SK-N-SH (cell line): ENCODE measurements at regions not wholly inside any gene's neighbourhood (a gene's known extent, or its start where the extent isn't known, plus 50 kb on each side); places are given as distances from the start of the nearest gene placed in this dataset.

Experiments
- CTCF ChIA-PET: fragments of 300-600, 350-600 bp; formaldehyde crosslinking; extraction: SDS; loops from one replicate; lab custom pipeline; 2021; lab: Yijun Ruan, JAX
- POLR2A ChIA-PET: fragments of 350-600 bp; sonication (Branson Sonifier 250); formaldehyde crosslinking; extraction: SDS; loops from one replicate; lab custom pipeline; 2020; ENCODE audit warnings: antibody characterized with exemption, inconsistent platforms; lab: Yijun Ruan, JAX
- DNase-seq: peaks from one replicate; pipeline ENCODE4 v3.0.0; 2012
- H2AFZ ChIP-seq: fragments of 200-600 bp; sonication (generic); 2 replicates; pipeline ENCODE4 v1.8.1; 2016; ENCODE audit warnings: antibody characterized with exemption, mild to moderate bottlenecking, low read depth
- H3F3A ChIP-seq: fragments of 200-600 bp; sonication (generic); replicated peaks from 2 replicates; pipeline ENCODE3; 2016; ENCODE audit warnings: antibody characterized with exemption, mild to moderate bottlenecking; ENCODE audit not compliant: insufficient read depth
- H3K27ac ChIP-seq, 2 experiments: fragments of 200-500 bp in 1 of 2; fragments of 200-600 bp in 1 of 2; sonication (Bioruptor generic) in 1 of 2; sonication (generic), shearing (Covaris generic) in 1 of 2; 2 replicates each; pipeline versions ENCODE4 v1.5.1 to v1.6.1; 2014 to 2016; ENCODE audit warnings: low read depth in 2 of 2, inconsistent platforms in 1 of 2, low read length in 1 of 2, mild to moderate bottlenecking in 1 of 2, mixed read lengths in 1 of 2
- H3K27me3 ChIP-seq: fragments of 200-600 bp; sonication (generic), shearing (Covaris generic); 2 replicates; pipeline ENCODE4 v1.6.1; 2016; ENCODE audit warnings: mixed run types; ENCODE audit not compliant: insufficient read depth
- H3K36me3 ChIP-seq, 2 experiments: fragments of 200-500 bp in 1 of 2; fragments of 200-600 bp in 1 of 2; sonication (Bioruptor generic) in 1 of 2; sonication (generic) in 1 of 2; replicated peaks in 1 of 2; 2 replicates each; pipeline versions ENCODE3 to v1.5.1; 2014 to 2016; ENCODE audit warnings: low read length in 1 of 2, mild to moderate bottlenecking in 1 of 2; ENCODE audit not compliant: insufficient read depth in 2 of 2, control insufficient read depth in 1 of 2
- H3K4me1 ChIP-seq, 2 experiments: fragments of 200-500 bp in 1 of 2; fragments of 200-600 bp in 1 of 2; sonication (Bioruptor generic) in 1 of 2; sonication (generic), shearing (Covaris generic) in 1 of 2; 2 replicates each; pipeline versions ENCODE4 v1.5.1 to v1.6.1; 2014 to 2016; ENCODE audit warnings: low read depth in 1 of 2, low read length in 1 of 2, mixed run types in 1 of 2; ENCODE audit not compliant: insufficient read depth in 2 of 2, control insufficient read depth in 1 of 2
- H3K4me2 ChIP-seq: fragments of 200-600 bp; sonication (generic), shearing (Covaris generic); 2 replicates; pipeline ENCODE4 v1.6.1; 2017; ENCODE audit warnings: mixed run types
- H3K4me3 ChIP-seq, 2 experiments: fragments of 200-500 bp in 1 of 2; fragments of 200-600 bp in 1 of 2; sonication (Bioruptor generic) in 1 of 2; sonication (generic), shearing (Covaris generic) in 1 of 2; 2 replicates each; pipeline versions ENCODE4 v1.5.1 to v1.8.1; 2014 to 2016; ENCODE audit warnings: low read depth in 2 of 2, inconsistent platforms in 1 of 2, low read length in 1 of 2, mild to moderate bottlenecking in 1 of 2, mixed read lengths in 1 of 2, moderate library complexity in 1 of 2
- H3K79me2 ChIP-seq: fragments of 200-600 bp; sonication (generic); 2 replicates; pipeline ENCODE4 v1.8.1; 2017; ENCODE audit warnings: mild to moderate bottlenecking; ENCODE audit not compliant: insufficient read depth
- H3K9ac ChIP-seq: fragments of 200-600 bp; sonication (generic); 2 replicates; pipeline ENCODE4 v1.6.1; 2017; ENCODE audit warnings: mixed run types
- H3K9me2 ChIP-seq: fragments of 200-600 bp; sonication (generic); 2 replicates; pipeline ENCODE4 v1.6.1; 2017; ENCODE audit warnings: mixed run types
- H3K9me3 ChIP-seq: fragments of 200-600 bp; sonication (generic); 2 replicates; pipeline ENCODE4 v1.6.1; 2017; ENCODE audit warnings: mixed run types, mild to moderate bottlenecking, moderate library complexity
- H4K20me1 ChIP-seq: fragments of 200-600 bp; sonication (generic); 2 replicates; pipeline ENCODE4 v1.6.1; 2017; ENCODE audit warnings: mild to moderate bottlenecking, mixed run types; ENCODE audit not compliant: insufficient read depth
- CHD2 ChIP-seq: fragments of 150-350 bp; IDR thresholded peaks from 2 replicates; pipeline ENCODE4 v1.6.1; 2018; ENCODE audit warnings: low read length; ENCODE audit not compliant: partially characterized antibody
- EP300 ChIP-seq, 2 experiments: IDR thresholded peaks; 2 replicates each; pipeline versions ENCODE4 v1.4.0 to v1.6.1; 2012; ENCODE audit warnings: borderline replicate concordance in 1 of 2, low read depth in 1 of 2, low read length in 1 of 2
- EZH2phosphoT487 ChIP-seq: fragments of 200-600 bp; sonication (generic); IDR thresholded peaks from 2 replicates; pipeline ENCODE4 v1.6.1; 2017; ENCODE audit warnings: low read depth, mixed run types, mild to moderate bottlenecking, antibody characterized with exemption, moderate library complexity, borderline replicate concordance
- FOSL2 ChIP-seq: IDR thresholded peaks from 2 replicates; pipeline ENCODE4 v1.4.0; 2012; ENCODE audit warnings: low read depth, mild to moderate bottlenecking, moderate library complexity, borderline replicate concordance
- FOXJ3 ChIP-seq: sonication (generic); formaldehyde crosslinking; IDR thresholded peaks from 2 replicates; pipeline ENCODE4 v1.5.1; 2020; ENCODE audit warnings: mild to moderate bottlenecking, missing genetic modification reagents
- FOXM1 ChIP-seq: IDR thresholded peaks from 2 replicates; pipeline ENCODE4 v1.4.0; 2012; ENCODE audit warnings: low read depth, mild to moderate bottlenecking
- GABPA ChIP-seq: IDR thresholded peaks from 2 replicates; pipeline ENCODE4 v1.4.0; 2012; ENCODE audit warnings: low read depth, mild to moderate bottlenecking
- GATA2 ChIP-seq: sonication (generic); formaldehyde crosslinking; IDR thresholded peaks from 2 replicates; pipeline ENCODE4 v1.5.0; 2020; ENCODE audit warnings: mild to moderate bottlenecking, missing genetic modification reagents
- JUND ChIP-seq: IDR thresholded peaks from 2 replicates; pipeline ENCODE4 v1.4.0; 2012
- NFIC ChIP-seq: IDR thresholded peaks from 2 replicates; pipeline ENCODE4 v1.4.0; 2012; ENCODE audit warnings: borderline replicate concordance
- POLR2AphosphoS5 ChIP-seq: IDR thresholded peaks from 2 replicates; pipeline ENCODE4 v1.6.1; 2012; ENCODE audit warnings: low read depth, low read length
- RAD21 ChIP-seq: IDR thresholded peaks from 2 replicates; pipeline ENCODE4 v1.6.1; 2012; ENCODE audit warnings: mild to moderate bottlenecking, low read length
- RCOR1 ChIP-seq: fragments of 150-350 bp; IDR thresholded peaks from 2 replicates; pipeline ENCODE4 v1.6.1; 2017; ENCODE audit warnings: antibody characterized with exemption, low read length
- RXRA ChIP-seq: IDR thresholded peaks from 2 replicates; pipeline ENCODE4 v1.4.0; 2012; ENCODE audit warnings: low read depth, mild to moderate bottlenecking, borderline replicate concordance
- TAF1 ChIP-seq: IDR thresholded peaks from 2 replicates; pipeline ENCODE4 v1.6.1; 2012; ENCODE audit warnings: low read depth, mild to moderate bottlenecking, low read length, moderate library complexity, borderline replicate concordance
- TCF12 ChIP-seq: IDR thresholded peaks from 2 replicates; pipeline ENCODE4 v1.4.0; 2012
- TEAD4 ChIP-seq: IDR thresholded peaks from 2 replicates; pipeline ENCODE4 v1.4.0; 2012; ENCODE audit warnings: mild to moderate bottlenecking, borderline replicate concordance; ENCODE audit not compliant: insufficient read depth
- USF1 ChIP-seq: IDR thresholded peaks from 2 replicates; pipeline ENCODE4 v1.4.0; 2012; ENCODE audit warnings: low read depth, borderline replicate concordance
- USF2 ChIP-seq: fragments of 150-350 bp; IDR thresholded peaks from 2 replicates; pipeline ENCODE4 v1.6.1; 2017; ENCODE audit warnings: antibody characterized with exemption, low read length, low read depth, borderline replicate concordance
- WGBS: methylation state at CpG from one replicate; pipeline ENCODE4 v1.1.6; 2017; ENCODE audit warnings: low lambda C conversion rate; 5-methylcytosine and 5-hydroxymethylcytosine counted together
- TF ChIP-seq, protein P1 (sequence below): IDR thresholded peaks from 2 replicates; pipeline ENCODE4; 2012

- whole genome bisulfite sequencing, result 70% methylated on average over 2 of the region's 2 CpGs
- CTCF ChIA-PET, result interaction anchor here (1.8 kb wide), 1 partner anchor 19 kb away, joined by 4 read pairs; no protein-coding TSS in a partner anchor
- Histone ChIP-seq H3K4me2 (no peak overlapping the region), H3K9me3 (no peaks in the 10 kb centered on the region), H2AFZ (no peak overlapping the region), H3K36me3 (no peaks in the 10 kb centered on the region), H4K20me1 (no peaks in the 10 kb centered on the region), H3F3A (no peaks in the 10 kb centered on the region), H3K4me1 (no peaks in the 10 kb centered on the region; a peak in 1 of 4 replicates), H3K4me3 (no peak overlapping the region), H3K79me2 (no peaks in the 10 kb centered on the region), H3K9ac (no peak overlapping the region), H3K27me3 (no peaks in the 10 kb centered on the region), H3K27ac (no peak overlapping the region), H3K9me2 (no peaks in the 10 kb centered on the region)
- POLR2A ChIA-PET, result no interaction called here
- no peak for DNase-seq
- TF ChIP-seq JUND, result no peak
Observed at GRCh38 chr2:40741532-40741931, 289.6 kb upstream of the SLC8A1 start.

DNA sequence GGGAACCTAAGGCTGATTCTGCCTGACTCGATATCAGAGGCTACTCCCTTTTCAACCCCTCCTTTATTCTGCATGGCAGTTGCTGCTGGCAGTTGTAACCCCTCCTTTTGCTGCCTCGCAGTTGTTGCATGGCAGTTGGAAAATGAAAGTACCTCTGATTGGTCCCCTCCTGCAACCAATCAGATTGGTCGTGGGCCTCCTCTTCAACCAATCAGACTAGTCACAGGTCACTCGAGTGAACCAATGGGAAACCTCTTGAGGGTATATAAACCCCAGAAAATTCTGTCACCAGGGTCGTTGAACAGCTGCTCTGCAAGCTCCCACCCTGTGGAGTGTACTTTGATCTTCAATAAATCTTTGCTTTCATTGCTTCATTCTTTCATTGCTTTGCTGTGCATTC lies 294.3 kb upstream of the SLC8A1 start:
- Histone ChIP-seq H3K36me3 (no peaks in the 10 kb centered on the region), H3K27ac (no peak overlapping the region), H3K9me3 (no peaks in the 10 kb centered on the region), H3K4me1 (no peaks in the 10 kb centered on the region; a peak in 1 of 4 replicates), H3K4me3 (no peak overlapping the region), H3F3A (no peaks in the 10 kb centered on the region), H3K27me3 (no peaks in the 10 kb centered on the region), H3K9ac (no peak overlapping the region), H3K9me2 (no peaks in the 10 kb centered on the region), H2AFZ (peak overlapping the region; percentile 16; the same call in 1 of the 2 replicates), H3K79me2 (no peaks in the 10 kb centered on the region), H3K4me2 (no peak overlapping the region), H4K20me1 (no peaks in the 10 kb centered on the region)
- DNase-seq, result no peak
- TF ChIP-seq NFIC, result no peak
- TF ChIP-seq, protein P1, sequence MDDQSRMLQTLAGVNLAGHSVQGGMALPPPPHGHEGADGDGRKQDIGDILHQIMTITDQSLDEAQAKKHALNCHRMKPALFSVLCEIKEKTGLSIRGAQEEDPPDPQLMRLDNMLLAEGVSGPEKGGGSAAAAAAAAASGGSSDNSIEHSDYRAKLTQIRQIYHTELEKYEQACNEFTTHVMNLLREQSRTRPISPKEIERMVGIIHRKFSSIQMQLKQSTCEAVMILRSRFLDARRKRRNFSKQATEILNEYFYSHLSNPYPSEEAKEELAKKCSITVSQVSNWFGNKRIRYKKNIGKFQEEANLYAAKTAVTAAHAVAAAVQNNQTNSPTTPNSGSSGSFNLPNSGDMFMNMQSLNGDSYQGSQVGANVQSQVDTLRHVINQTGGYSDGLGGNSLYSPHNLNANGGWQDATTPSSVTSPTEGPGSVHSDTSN, result no peak
- no peak for TF ChIP-seq GATA2 (CRISPR knock-in tag)
- no peak for TF ChIP-seq EZH2phosphoT487
- TF ChIP-seq TEAD4, result no peak
- no peak for TF ChIP-seq FOXM1
- no peak for TF ChIP-seq FOXJ3 (CRISPR knock-in tag)
- no peak for TF ChIP-seq USF1
- TF ChIP-seq POLR2AphosphoS5, result no peak
- no peak for TF ChIP-seq RAD21
- TF ChIP-seq RXRA, result no peak
- ChIA-PET POLR2A (no interaction called here), CTCF (interaction anchor here (0.7 to 1.6 kb wide), 2 partner anchors 14 to 240 kb away, joined by 3 read pairs; no protein-coding TSS in a partner anchor)
- 47% methylated on average over 5 of the region's 5 CpGs for WGBS

- H3K27ac ChIP-seq, result no peak overlapping the region
- 37% methylated on average over 1 of the region's 1 CpG for WGBS
- H3K79me2 ChIP-seq, result no peaks in the 10 kb centered on the region
- H3K4me2 ChIP-seq, result no peak overlapping the region
- no peaks in the 10 kb centered on the region for H3K9me2 ChIP-seq
- no peaks in the 10 kb centered on the region for H3K27me3 ChIP-seq
- H3K9ac ChIP-seq, result no peak overlapping the region
- ChIA-PET POLR2A (no interaction called here), CTCF (no interaction called here)
- no peak for DNase-seq
- H4K20me1 ChIP-seq, result no peaks in the 10 kb centered on the region
- H3K4me1 ChIP-seq, result no peaks in the 10 kb centered on the region
- H3K9me3 ChIP-seq, result no peaks in the 10 kb centered on the region
- H3K4me3 ChIP-seq, result no peak overlapping the region
- H3K36me3 ChIP-seq, result no peaks in the 10 kb centered on the region
- H2AFZ ChIP-seq, result no peak overlapping the region
- TF ChIP-seq TCF12 (no peak), TAF1 (no peak), USF2 (no peak), RCOR1 (no peak), EP300 (IDR thresholded peaks at IDR 0.05; ENCODE audit: borderline replicate concordance in 1 of 2, low read depth in 1 of 2, low read length in 1 of 2) (no peak), JUND (no peak), CHD2 (no peak), FOSL2 (no peak), GABPA (no peak), NFIC (no peak)
- no peaks in the 10 kb centered on the region for H3F3A ChIP-seq
Observed at GRCh38 chr2:40751981-40752380, 300.1 kb upstream of the SLC8A1 start.
